Hematopoietic multipotent progenitor cell treated with erythropoietin and hydrocortisone succinate and interleukin-3 and kit ligand, for 15 days (in vitro differentiated cells): ENCODE measurements at regions not wholly inside any gene's neighbourhood (a gene's known extent, or its start where the extent isn't known, plus 50 kb on each side); places are given as distances from the start of the nearest gene placed in this dataset.
"Not testable (repeated sequence)": the region's sequence is repeated elsewhere in the genome, so short reads cannot be mapped to it uniquely, and the experiment has no call there.

Experiments
- DNase-seq: peaks from one replicate; pipeline ENCODE4 v3.0.0-alpha.2; 2015; ENCODE audit warnings: low spot score

DNA sequence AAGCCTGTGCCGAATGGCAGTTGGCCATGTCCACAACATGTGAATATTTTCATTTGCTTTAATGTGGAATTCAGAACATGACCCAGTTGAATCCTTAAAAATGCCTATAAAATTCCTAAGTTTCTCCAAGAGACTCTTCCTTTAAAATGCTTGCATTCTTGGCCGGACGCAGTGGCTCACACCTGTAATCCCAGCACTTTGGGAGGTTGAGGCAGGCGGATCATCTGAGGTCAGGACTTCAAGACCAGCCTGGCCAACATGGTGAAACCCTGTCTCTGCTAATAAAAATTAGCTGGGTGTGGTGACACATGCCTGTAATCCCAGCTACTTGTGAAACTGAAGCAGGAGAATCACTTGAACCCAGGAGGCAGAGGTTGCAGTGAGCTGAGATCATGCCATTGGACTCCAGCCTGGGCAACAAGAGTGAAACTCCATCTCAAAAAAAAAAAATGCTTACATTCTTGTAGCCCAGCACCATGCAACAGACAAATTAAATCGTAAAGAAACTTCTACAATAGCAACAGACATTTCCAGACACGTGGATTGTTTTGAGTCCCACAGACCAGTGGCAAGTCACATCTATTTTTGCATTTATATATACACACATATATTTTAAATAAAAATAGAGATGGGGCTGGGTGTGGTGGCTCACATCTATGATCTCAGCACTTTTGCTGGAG is 274.4 kb downstream of the GOLGA6L6 start:
- DNase-seq = not testable (repeated sequence)

DNA sequence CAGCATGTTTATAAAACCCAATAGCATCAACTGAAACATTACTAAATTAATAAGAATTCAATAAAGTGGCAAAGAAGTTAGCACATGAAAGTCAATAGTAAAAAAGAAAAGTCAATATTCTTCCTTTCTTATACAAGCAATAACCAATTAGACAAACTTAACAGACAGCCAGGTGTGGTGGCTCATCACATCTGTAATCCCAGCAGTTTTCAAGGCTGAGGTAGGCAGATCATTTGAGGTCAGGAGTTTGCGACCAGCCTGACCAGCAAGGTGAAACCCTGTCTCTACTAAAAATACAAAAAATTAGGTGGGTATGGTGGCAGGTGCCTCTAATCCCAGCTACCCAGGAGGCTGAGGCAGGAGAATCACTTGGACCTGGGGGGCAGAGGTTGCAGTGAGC is 275.9 kb downstream of the GOLGA6L6 start:
- not testable (repeated sequence) for DNase-seq

GRCh38 chr15:20261321-20262280 is 280.0 kb downstream of the GOLGA6L6 start:
- DNase-seq = not testable (repeated sequence)

DNA sequence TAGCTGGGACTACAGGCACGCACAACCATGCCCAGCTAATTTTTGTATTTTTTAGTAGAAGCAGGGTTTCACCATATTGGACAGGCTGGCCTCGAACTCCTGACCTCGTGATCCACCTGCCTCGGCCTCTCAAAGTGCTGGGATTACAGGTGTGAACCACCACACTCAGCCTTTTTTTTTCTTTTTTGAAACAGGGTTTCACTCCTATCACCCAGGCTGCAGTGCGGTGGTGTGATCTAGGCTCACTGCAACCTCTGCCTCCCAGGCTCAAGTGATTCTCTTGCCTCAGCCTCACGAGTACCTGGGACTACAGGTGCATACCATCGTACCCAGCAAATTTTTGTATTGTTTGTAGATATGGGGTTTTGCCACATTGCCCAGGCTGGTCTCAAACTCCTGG is 280.9 kb downstream of the GOLGA6L6 start:
- DNase-seq = not testable (repeated sequence)

- not testable (repeated sequence) for DNase-seq
Observed at GRCh38 chr15:20259559-20260190, 281.9 kb downstream of the GOLGA6L6 start.

DNA sequence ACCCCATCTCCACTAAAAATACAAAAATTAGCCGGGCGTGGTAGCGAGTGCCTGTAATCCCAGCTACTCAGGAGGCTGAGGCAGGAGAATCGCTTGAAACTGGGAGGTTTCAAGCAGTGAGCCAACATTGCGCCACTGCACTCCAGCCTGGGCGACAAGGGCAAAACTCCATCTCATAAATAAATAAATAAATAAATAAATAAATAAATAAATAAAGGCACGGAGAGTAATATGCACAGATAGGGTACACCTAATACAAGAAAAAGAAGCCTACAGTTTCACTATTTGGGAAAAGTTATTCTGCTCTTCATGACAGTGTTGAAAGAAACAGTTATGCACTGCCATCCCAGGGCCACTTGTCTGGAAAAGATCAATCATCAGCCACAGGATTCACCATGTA is 285.2 kb downstream of the GOLGA6L6 start:
- DNase-seq = not testable (repeated sequence)

GRCh38 chr15:20255641-20256040 is 286.0 kb downstream of the GOLGA6L6 start:
- not testable (repeated sequence) for DNase-seq

GRCh38 chr15:20253047-20253615 is 288.5 kb downstream of the GOLGA6L6 start:
- DNase-seq = not testable (repeated sequence)

- not testable (repeated sequence) for DNase-seq
Observed at GRCh38 chr15:20252040-20252439, 289.6 kb downstream of the GOLGA6L6 start.

DNA sequence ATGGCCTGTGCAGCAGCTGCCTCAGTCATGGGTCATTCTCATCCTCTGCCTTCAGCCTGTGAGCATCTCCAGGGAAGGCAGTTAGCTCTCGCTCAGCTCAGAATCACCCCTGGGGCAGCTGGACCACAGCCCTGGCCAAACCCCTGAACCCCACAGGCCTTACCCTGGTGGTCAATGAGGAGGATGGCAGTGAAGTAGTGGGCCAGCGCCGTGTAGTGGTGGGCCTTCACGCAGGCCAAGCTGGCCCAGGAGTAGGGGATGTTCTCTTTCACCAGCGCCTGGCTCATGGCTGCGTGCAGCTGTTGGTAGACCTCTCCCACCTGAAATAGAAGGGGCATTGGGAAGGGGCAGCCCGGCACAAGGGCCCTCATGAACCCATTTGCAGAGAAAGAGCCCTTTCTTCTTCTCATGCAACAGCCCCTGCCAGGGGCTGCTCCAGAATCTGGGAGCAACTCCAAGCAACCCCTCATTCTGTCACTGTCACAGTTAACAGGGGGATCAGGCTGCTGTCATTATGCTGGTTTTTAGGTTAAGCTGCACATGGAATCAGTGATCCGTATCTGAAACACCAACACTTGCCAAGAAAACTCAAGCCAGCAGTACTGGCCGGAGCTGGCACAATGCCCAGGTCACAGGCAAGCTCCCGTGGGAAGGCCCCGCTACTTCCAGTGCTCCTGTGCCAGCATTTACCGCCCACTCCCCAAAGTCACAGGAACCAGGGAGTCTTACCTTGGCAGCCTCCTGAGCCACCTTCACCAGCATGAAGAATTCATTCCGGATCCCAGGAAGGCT is 290.2 kb downstream of the GOLGA6L6 start:
- DNase-seq = not testable (repeated sequence)

DNA sequence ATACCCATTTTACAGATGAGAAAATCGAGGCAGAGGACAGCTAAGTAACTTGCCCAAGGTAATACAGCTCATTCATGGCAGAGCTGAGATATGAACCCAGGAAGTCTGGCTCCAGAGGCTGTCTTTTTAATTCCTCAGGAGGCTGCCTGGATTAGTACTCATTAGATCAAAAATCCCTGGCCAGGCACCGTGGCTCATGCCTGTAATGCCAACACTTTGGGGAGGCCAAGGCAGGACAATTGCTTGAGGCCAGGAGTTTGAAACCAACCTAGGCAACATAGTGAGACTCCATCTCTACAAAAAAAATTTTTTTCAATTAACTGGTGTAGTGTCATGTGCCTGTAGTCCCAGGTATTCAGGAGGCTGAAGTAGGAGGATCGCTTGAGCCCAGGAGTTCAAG is 291.4 kb downstream of the GOLGA6L6 start:
- DNase-seq = not testable (repeated sequence)

DNA sequence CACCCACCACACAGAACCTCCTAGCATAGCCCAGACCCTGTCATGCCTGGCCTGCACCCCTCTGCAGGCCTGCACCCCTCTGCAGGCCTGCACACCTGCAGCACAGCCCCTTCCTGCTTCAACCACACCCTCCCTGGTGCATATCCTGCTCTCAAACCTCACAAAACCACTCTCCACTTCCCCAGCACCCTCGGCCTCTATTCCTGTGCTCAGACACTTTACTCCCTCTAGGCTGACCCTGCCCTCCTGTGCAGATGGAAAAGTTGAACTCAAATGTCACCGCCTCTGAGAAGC is 292.0 kb downstream of the GOLGA6L6 start:
- DNase-seq = not testable (repeated sequence)

DNA sequence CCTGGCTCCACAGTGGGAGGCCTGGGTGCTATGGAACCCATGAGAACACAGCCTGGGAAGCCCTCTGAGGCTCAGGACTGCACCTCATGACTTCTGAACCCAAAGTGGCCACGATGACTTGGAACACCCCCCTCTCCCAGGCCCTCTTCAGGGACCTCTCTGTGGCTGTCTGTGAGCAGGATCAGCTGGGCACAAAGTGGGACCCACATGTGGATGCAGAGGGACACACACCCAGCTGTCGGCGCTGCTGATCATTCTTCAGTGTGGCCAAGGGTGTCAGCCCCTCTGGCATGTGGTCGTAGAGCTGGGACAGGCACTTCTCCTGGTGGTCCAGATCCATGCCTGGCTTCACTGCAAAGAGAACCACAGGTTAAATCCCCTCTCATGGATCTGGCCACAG is 293.2 kb downstream of the GOLGA6L6 start:
- DNase-seq = not testable (repeated sequence)

- DNase-seq = not testable (repeated sequence)
Observed at GRCh38 chr15:20247137-20247536, 294.5 kb downstream of the GOLGA6L6 start.

GRCh38 chr15:20246624-20247023 is 295.0 kb downstream of the GOLGA6L6 start:
- not testable (repeated sequence) for DNase-seq

- not testable (repeated sequence) for DNase-seq
Observed at GRCh38 chr15:20245856-20246255, 295.7 kb downstream of the GOLGA6L6 start.

- not testable (repeated sequence) for DNase-seq
Observed at GRCh38 chr15:20244792-20245191, 296.8 kb downstream of the GOLGA6L6 start.

GRCh38 chr15:20243486-20244240 is 297.9 kb downstream of the GOLGA6L6 start:
- DNase-seq = not testable (repeated sequence)

DNA sequence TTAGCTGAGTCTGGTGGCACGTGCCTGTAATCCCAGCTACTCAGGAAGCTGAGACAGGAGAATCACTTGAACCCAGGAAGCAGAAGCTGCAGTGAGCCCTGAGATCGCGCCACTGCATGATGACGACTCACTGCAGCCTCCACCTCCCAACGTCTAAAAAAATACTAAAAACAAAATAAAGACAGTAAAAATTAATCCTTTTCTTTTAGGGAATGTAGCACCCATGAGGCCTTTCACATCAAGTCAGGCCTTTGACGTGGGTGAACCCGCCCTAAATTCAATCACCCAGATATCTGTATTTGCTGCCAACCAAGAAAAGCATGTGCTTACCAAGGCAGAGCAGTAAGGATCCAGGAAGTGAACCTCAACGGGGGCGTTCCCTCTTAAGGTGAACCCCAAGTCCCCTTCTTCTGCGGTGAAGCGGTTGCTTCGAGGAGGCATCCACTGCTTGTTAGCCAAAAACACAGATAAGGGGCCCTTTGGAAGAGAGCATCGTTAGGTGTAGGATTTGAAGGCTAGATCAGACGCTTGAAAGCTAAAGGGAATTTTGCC is 301.2 kb downstream of the GOLGA6L6 start:
- DNase-seq = not testable (repeated sequence)

GRCh38 chr15:20239186-20239585 is 302.4 kb downstream of the GOLGA6L6 start:
- not testable (repeated sequence) for DNase-seq
